Urothelium cell line (cell line): ENCODE measurements at regions not wholly inside any gene's neighbourhood (a gene's known extent, or its start where the extent isn't known, plus 50 kb on each side); places are given as distances from the start of the nearest gene placed in this dataset.

Source experiments
- DNase-seq: peaks from one replicate; pipeline ENCODE4 v3.0.0; 2011; ENCODE audit warnings: low spot score, mixed read lengths
- FAIRE-seq: peaks from 2 replicates; lab custom pipeline; 2011; peaks lifted over from hg19 to GRCh38; lab: Jason Lieb, UNC

- no peak for FAIRE-seq
Measured at GRCh38 chr13:103287659-103288058, 221.4 kb upstream of the SLC10A2 start.

GRCh38 chr13:103284466-103284865, 218.2 kb upstream of the SLC10A2 start:
- no peak for DNase-seq
- FAIRE-seq = no peak

More at GRCh38 chr13:103287659-103288058, 221.4 kb upstream of the SLC10A2 start:
- DNase-seq = peak; percentile 1

- FAIRE-seq (no peak), DNase-seq (no peak)
Measured at GRCh38 chr13:103283451-103283820, 217.2 kb upstream of the SLC10A2 start.

GRCh38 chr13:103282571-103283450, 216.6 kb upstream of the SLC10A2 start:
- FAIRE-seq (no peak), DNase-seq (peak; percentile 62)

GRCh38 chr13:103277959-103278694, 211.9 kb upstream of the SLC10A2 start:
- FAIRE-seq (no peak), DNase-seq (no peak)

- no peak for DNase-seq
- no peak for FAIRE-seq
Measured at GRCh38 chr13:103276775-103277498, 210.7 kb upstream of the SLC10A2 start.

GRCh38 chr13:103275722-103276121, 209.5 kb upstream of the SLC10A2 start:
- DNase-seq (no peak), FAIRE-seq (no peak)

GRCh38 chr13:103275081-103275480, 208.9 kb upstream of the SLC10A2 start:
- no peak for FAIRE-seq
- DNase-seq = no peak

- FAIRE-seq (no peak), DNase-seq (no peak)
Measured at GRCh38 chr13:103273825-103274224, 207.6 kb upstream of the SLC10A2 start.

- FAIRE-seq (no peak), DNase-seq (no peak)
Measured at GRCh38 chr13:103272770-103273169, 206.6 kb upstream of the SLC10A2 start.

GRCh38 chr13:103263448-103263847, 197.2 kb upstream of the SLC10A2 start:
- no peak for FAIRE-seq
- DNase-seq = no peak

- no peak for FAIRE-seq
- no peak for DNase-seq
Measured at GRCh38 chr13:103255587-103256301, 189.5 kb upstream of the SLC10A2 start.

GRCh38 chr13:103250071-103250470, 183.9 kb upstream of the SLC10A2 start:
- no peak for DNase-seq
- FAIRE-seq = no peak

GRCh38 chr13:103246581-103247200, 180.5 kb upstream of the SLC10A2 start:
- DNase-seq = no peak
- no peak for FAIRE-seq

- DNase-seq = no peak
- no peak for FAIRE-seq
Measured at GRCh38 chr13:103243495-103243894, 177.3 kb upstream of the SLC10A2 start.

GRCh38 chr13:103238441-103238840, 172.2 kb upstream of the SLC10A2 start:
- DNase-seq (no peak), FAIRE-seq (no peak)

- DNase-seq (no peak), FAIRE-seq (no peak)
Measured at GRCh38 chr13:103236213-103236612, 170.0 kb upstream of the SLC10A2 start.

- FAIRE-seq = no peak
- DNase-seq = no peak
Measured at GRCh38 chr13:103229674-103230073, 163.5 kb upstream of the SLC10A2 start.

- DNase-seq = no peak
- no peak for FAIRE-seq
Measured at GRCh38 chr13:103224804-103225203, 158.6 kb upstream of the SLC10A2 start.

GRCh38 chr13:103222683-103223082, 156.5 kb upstream of the SLC10A2 start:
- FAIRE-seq = no peak
- no peak for DNase-seq
